ENCODE measurements at regions not wholly inside any gene's neighbourhood (a gene's known extent, or its start where the extent isn't known, plus 50 kb on each side); places are given as distances from the start of the nearest gene placed in this dataset.
"Not testable (repeated sequence)": the region's sequence is repeated elsewhere in the genome, so short reads cannot be mapped to it uniquely, and the experiment has no call there.

DNA sequence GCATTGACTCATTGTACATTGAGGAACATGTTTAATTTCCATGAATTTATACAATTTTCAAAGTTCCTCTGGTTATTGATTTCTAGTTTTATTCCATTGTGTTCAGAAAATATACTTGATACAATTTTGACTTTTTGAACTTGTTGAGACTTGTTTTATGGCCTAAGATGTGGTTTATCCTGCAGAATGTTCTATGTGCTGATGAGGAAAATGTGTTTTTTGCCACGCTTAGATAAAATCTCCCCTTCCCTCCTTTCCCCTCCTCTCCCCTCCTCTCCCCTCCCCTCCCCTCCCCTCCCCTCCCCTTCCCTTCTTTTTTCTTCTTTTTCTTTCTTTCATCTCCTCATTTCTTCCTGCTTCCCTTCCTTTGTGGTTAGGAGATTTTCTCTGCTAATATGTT lies 470.8 kb upstream of the MAP3K7 start:
- no peak for DNase-seq (ENCODE audit: low read depth)
- TF ChIP-seq, protein P1, sequence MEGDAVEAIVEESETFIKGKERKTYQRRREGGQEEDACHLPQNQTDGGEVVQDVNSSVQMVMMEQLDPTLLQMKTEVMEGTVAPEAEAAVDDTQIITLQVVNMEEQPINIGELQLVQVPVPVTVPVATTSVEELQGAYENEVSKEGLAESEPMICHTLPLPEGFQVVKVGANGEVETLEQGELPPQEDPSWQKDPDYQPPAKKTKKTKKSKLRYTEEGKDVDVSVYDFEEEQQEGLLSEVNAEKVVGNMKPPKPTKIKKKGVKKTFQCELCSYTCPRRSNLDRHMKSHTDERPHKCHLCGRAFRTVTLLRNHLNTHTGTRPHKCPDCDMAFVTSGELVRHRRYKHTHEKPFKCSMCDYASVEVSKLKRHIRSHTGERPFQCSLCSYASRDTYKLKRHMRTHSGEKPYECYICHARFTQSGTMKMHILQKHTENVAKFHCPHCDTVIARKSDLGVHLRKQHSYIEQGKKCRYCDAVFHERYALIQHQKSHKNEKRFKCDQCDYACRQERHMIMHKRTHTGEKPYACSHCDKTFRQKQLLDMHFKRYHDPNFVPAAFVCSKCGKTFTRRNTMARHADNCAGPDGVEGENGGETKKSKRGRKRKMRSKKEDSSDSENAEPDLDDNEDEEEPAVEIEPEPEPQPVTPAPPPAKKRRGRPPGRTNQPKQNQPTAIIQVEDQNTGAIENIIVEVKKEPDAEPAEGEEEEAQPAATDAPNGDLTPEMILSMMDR (IDR thresholded peaks at IDR 0.05; ENCODE audit: control insufficient read depth, extremely low read depth, insufficient read depth) = no peak
- no peak overlapping the region for H3K4me3 ChIP-seq (ENCODE audit: low read depth, low read length)

DNA sequence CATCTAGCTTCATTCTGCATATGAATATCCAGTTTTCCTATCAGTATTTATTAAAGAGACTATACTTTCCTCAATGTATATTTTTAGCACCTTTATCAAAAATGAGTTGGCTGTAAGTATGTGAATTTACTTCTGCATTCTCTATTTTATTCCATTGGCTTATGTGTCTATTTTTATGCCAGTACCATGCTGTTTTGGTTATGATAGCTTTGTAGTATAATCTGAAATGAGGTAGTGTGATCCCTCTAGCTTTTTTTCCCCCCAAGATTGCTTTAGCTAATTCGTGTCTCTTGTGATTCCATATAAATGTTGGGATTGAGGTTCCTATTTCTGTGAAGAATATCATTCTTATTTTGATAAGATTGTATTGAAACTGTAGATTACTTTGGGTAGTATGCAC lies 469.1 kb upstream of the MAP3K7 start:
- TF ChIP-seq, protein P1 (IDR thresholded peaks at IDR 0.05; ENCODE audit: control insufficient read depth, extremely low read depth, insufficient read depth) = no peak
- no peak for DNase-seq (ENCODE audit: low read depth)
- no peak overlapping the region for H3K4me3 ChIP-seq (ENCODE audit: low read depth, low read length)

DNA sequence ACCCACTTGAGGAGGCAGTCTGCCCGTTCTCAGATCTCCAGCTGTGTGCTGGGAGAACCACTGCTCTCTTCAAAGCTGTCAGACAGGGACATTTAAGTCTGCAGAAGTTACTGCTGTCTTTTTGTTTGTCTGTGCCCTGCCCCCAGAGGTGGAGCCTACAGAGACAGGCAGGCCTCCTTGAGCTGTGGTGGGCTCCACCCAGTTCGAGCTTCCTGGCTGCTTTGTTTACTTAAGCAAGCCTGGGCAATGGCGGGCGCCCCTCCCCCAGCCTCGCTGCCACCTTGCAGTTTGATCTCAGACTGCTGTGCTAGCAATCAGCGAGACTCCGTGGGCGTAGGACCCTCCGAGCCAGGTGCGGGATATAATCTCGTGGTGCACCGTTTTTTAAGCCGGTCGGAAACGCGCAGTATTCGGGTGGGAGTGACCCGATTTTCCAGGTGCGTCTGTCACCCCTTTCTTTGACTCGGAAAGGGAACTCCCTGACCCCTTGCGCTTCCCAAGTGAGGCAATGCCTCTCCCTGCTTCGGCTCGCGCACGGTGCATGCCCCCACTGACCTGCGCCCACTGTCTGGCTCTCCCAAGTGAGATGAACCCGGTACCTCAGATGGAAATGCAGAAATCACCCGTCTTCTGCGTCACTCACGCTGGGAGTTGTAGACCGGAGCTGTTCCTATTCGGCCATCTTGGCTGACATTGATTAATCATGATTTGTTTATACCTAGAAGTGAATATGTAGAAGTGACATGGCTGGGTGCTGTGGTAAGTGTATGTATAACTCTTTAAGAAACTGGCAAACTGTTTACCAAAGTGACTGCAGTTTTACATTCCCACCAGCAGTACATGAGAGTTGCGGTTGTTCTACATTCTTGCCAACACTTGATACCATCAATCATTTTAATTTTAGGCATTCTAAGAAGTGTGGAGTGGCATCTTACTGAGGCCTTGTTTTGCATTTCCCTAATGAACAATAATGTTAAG lies 465.9 kb upstream of the MAP3K7 start:
- not testable (repeated sequence) for DNase-seq (ENCODE audit: low read depth); H3K4me3 ChIP-seq (ENCODE audit: low read depth, low read length)

DNA sequence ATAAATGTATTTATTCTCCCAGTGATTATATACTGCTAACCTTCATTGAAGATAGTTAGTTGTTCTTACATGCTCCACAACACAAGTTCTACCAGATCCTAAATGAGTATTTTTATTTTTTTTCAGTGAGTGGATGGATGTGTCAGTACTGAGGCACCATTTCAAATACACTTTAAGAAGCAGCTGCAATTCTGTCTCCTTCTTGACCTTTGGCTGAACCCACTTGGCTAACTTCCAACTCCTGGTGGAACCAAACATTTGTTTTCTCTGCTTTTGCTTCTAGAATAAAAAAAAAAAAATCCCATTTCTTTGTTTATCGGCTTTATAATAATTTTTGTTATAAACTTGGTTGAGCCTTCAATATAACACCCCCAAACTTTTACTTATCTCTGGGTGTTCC lies 458.3 kb upstream of the MAP3K7 start:
- peak; percentile 3 for DNase-seq (ENCODE audit: low read depth)
- H3K4me3 ChIP-seq (ENCODE audit: low read depth, low read length) = no peak overlapping the region
- TF ChIP-seq, protein P1 (IDR thresholded peaks at IDR 0.05; ENCODE audit: control insufficient read depth, extremely low read depth, insufficient read depth) = no peak

DNA sequence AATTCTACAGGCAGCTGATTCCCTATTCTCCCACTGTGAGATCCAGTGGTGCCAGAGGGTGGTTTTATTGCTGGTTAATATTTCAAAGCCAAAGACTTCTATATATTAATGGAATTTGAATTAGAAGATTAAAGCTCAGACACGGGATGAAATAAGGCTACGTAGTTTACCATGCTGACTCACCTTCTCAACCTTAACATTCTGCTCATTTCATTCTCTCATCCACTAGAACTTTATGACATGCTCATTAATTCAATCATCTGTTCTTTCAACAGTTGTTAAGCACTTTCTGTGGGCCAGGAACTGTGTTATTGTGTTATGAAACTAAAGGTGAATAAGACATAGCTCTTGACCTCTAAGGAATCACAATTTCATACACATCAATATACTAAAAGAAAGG lies 456.9 kb upstream of the MAP3K7 start:
- TF ChIP-seq, protein P1 (IDR thresholded peaks at IDR 0.05; ENCODE audit: control insufficient read depth, extremely low read depth, insufficient read depth) = no peak
- DNase-seq (ENCODE audit: low read depth) = no peak
- no peak overlapping the region for H3K4me3 ChIP-seq (ENCODE audit: low read depth, low read length)

DNA sequence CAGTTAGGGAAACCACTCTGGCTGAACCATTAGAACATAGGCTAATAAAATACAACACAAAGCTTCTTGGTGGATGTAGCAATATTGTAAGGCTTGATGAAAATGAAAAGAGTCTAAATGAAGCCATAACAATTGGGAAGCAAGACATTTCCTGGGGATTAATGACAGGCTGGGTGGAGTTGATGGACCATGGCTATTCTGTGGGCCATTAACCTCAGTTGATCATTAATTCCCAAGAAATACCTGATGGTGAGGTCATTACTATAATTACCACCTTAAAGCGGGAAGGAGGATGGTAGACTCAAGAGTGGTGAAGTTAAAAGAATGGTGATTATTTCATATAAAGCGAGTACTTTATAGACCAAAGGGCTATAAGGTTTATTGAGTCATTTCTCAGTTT lies 455.8 kb upstream of the MAP3K7 start:
- no peak overlapping the region for H3K4me3 ChIP-seq (ENCODE audit: low read depth, low read length)
- no peak for DNase-seq (ENCODE audit: low read depth)
- TF ChIP-seq, protein P1 (IDR thresholded peaks at IDR 0.05; ENCODE audit: control insufficient read depth, extremely low read depth, insufficient read depth) = no peak

DNA sequence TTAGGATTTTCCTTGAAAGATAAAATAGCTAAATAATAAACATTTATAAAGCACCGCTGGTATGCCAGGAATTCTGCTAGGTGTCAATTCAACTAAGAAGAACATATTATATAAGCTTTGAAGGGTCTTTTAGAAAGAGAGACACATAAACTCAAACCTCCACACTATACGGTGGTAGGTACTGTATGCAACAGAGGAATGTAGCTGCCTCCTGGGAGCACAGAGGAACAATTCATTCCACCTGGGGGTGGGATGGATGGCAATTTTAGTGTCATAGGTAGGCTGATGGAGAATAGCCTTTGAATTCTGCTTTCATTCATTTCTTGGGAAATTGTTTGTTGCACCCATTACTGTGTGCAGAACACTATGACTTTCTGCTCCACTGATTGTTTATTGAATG lies 447.1 kb upstream of the MAP3K7 start:
- TF ChIP-seq, protein P1 (IDR thresholded peaks at IDR 0.05; ENCODE audit: control insufficient read depth, extremely low read depth, insufficient read depth) = no peak
- H3K4me3 ChIP-seq (ENCODE audit: low read depth, low read length) = no peak overlapping the region
- DNase-seq (ENCODE audit: low read depth) = no peak
